Stimulated activated CD8-positive, alpha-beta memory T cell treated with anti-CD3 and anti-CD28 coated beads, Interleukin-2, amount 100 ng/mL, for 48 hours (primary cell): ENCODE measurements at regions not wholly inside any gene's neighbourhood (a gene's known extent, or its start where the extent isn't known, plus 50 kb on each side); places are given as distances from the start of the nearest gene placed in this dataset.
A peak's percentile ranks its signal among the peaks of the same experiment; 100 is the strongest.
"Not testable (repeated sequence)": the region's sequence is repeated elsewhere in the genome, so short reads cannot be mapped to it uniquely, and the experiment has no call there.

ENCODE experiments used
- DNase-seq, 2 donors: peaks; one replicate each; pipeline ENCODE4 v3.0.0-alpha.2; 2020; ENCODE audit warnings: low read depth in 2 of 2

DNA sequence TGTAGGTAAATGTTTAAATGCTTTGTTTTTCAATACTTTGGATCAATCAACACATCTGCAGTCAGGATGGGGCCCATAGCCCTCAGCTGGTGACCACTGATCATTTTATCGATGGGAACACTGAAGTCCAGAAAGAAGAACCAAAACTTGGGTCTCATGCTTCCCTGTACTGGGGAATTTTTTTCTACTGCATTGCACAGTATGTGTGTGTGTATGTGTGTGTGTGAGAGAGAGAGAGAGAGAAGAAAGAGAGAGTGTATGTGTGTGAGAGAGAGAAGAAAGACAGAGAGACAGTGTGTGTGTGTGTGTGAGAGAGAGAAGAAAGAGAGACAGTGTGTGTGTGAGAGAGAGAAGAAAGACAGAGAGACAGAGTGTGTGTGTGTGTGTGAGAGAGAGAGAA is 202.9 kb upstream of the MSX2 start:
- DNase-seq, result no peak

DNA sequence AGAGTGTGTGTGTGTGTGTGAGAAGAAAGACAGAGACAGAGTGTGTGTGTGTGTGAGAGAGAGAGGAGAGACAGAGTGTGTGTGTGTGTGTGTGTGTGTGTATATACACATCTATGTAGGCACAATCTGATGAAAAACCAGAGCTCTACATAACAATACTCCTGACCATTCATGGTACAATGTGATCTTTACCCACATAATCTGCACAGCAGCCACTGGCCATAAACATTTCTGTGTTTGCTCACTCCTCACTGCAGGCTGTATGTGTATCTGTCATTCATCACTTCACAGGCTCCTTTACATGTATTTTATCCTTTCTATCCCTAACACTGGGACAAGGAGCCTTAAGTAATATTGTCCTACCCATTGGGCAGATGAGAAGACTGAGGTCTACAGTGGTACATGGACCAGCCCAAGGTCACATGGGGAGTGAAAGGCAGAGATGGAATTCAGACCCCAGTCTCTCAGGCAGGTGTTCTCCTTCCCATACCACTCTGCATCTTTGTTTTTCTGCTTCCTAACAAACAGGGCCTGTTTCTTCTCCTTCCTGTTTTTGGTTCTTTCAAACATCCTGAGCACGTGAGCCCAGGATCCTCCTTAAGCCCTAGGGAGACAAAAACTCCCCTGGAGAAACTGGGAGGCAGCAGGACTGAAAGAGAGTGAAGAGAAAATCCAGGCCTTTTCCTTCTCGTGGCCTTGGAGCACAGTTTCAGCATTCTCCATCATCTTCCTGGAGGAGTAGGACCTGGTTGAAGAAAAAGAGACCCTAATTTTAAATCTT is 201.7 kb upstream of the MSX2 start:
- DNase-seq, result no peak

DNA sequence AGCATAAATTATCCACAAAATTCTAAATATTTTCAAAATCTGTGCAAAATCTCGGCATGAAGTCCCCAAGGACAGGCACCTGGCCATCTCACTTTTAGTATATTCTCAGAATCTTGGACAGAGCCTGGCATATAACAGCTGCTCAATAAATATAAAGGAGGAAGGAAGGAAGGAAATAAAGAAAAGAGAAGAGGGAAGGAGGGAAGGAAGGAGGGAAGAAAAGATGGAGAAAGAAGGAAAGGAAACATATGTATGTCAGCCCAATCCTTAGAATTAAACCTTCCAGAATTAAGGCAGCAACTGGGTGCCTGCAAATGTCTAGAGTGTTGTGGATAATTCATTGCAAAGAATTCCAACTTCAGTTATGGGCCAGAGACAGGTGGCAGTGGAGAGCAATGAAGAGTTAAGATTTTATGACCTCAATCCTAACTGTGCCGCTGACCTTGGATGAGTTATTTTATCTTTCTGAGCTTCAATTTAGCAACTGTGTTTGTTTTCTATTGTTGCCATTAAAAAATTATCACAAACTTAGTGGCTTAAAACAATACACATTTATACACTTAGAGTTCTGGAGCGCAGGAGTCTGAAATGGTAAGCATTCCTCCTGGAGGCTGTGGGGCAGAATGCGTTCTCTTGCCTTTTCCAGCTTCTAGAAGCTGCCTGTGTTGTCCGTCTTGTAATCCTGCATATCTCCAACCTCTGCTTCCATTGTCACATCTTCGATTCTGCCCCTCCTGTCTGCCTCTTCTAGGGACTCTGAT is 200.9 kb upstream of the MSX2 start:
- DNase-seq, result no peak

DNA sequence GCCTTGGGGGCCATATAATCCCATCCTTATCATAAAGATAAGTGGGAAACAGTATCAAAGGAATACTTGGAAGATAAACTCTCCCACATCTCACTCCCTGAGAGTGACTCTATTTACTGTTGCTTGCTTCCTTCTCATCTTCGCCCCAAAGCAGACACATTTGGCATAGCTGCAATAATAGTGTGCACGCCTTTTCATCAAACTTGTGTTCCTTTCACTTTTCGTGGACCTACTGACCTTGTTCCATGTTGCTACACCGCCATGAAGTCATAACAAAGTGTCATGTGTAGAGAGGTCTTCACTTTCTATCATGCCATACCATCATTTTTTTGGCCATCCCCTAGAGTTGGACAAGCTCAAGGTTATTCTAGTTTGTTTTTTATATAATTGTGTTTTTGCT is 200.0 kb upstream of the MSX2 start:
- no peak for DNase-seq

DNA sequence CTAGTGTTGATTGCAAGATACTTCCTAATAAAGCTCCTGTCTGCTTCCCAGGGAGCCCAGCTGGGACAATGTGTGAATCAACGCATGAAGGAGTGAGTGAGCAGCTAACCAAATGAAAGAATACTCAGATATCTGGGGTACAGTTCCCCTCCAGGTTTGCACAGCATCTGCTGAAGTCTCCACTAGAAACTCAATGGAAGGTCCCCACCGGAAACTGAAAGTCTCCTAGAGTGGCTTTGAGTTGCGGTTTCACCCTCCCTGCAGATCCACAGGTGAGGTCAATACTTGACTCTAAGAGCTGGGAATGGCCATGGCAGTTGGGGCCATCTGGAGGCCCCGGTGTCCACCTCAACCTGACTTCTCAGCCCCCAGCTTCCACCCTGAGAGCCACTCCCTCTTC is 198.2 kb upstream of the MSX2 start:
- DNase-seq, result no peak

DNA sequence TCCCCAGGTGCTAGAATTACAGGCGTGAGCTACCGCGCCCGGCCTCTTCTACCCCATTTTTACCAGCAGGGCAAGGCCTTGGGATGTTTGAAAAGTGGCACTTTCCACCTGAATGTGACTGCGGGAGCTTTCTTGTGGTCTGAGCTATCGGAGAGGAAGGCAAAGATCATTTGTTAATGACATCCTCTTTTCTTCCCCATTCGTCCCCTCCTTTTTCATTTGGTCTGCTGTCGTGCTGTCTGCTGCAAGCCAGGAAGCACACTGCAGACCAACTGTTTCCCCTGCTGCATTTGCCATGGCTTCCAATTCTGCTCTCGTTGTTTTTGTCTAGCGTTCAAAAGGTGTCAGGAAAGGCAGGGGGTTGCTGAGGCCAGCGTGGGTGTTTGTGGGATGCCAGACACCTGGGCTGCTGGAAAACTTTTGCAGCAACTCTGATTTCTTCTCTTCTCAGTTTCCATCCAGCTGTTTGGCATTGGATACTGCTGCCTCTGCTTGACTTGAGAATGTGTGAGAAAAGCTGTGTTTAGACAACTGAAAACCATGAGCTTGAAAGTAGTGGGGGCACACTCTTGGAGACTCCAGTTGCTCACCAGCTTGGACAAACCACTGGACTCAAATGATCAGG is 196.4 kb upstream of the MSX2 start:
- no peak for DNase-seq

DNA sequence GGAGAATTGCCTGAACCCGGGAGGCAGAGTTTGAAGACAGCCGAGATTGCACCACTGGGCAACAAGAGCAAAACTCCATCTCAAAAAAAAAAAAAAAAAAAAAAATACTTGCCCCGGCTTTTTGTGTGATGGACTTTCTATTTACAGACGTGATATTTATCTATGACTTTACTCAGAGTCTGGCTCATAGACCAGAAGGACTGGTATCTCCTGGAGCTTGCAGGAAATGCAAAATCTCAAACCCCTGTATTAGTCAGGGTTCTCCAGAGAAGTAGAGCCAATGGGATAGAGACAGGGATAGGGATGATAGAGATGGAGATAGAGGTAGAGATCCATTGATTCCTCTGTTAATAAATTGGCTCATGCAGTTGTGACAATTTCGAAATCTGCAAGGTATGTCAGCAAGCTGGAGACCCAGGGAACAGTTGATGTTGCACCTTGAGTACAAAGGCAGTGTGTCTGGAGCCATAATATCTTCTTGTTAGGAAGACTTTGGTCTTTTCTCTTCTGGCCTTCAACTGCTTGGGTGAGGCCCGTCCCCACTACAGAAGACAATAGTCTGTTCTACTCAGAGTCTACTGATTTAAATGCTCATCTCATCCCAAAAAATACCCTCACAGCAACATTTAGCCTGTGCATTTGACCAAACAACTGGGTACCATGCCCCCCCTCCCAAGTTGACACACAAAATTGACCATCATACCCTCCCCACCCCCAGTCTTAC is 195.4 kb upstream of the MSX2 start:
- no peak for DNase-seq

DNA sequence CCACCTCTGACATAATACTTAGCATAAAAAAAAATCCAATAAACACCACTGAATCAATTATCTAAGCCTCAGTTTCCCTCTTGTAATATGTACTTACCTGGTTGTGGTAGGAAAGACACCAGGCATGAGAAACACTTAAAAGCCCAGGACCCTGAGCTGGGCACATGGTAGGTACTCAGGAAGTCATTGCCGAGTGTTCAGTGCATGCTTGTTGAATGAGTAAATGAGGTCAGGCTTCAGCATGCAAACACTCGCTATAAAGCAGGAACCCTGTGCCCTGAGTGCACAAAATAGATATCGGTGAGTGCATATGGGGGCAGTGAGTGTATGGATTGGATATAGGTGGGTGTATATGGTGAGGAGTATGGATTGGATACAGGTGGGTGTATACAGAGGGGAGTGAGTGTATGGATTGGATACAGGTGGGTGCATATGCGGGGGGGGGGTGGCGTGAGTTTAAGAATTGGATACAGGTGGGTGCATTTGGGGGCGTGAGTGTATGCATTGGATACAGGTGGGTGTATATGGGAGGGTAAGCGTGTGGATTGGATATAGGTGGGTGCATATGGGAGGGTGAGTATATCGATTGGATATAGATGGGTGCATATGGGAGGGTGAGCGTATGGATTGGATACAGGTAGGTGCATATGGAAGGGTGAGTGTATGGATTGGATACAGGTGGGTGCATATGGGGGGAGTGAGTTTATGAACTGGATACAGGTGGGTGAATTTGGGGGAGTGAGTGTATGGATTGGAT is 194.3 kb upstream of the MSX2 start:
- no peak for DNase-seq

DNA sequence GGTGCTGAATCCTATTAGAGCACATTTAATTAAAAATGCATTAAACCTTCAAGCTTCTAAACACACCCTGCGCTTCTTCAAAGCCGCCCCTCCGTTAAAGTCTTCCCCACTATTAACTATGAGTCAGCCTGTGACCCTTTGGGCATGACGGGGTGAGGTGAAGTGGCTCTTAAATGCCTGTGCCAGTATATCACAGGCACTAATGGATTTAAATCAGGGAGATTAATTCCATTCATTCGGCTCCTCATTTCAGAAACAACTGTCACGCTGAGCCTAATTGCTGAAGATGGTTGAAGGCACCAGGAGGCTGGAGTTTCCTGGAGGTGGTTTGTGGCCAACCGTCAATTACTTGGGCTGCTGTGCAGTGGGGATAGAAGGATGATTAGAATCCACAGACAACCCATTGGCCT is 192.6 kb upstream of the MSX2 start:
- no peak for DNase-seq

DNA sequence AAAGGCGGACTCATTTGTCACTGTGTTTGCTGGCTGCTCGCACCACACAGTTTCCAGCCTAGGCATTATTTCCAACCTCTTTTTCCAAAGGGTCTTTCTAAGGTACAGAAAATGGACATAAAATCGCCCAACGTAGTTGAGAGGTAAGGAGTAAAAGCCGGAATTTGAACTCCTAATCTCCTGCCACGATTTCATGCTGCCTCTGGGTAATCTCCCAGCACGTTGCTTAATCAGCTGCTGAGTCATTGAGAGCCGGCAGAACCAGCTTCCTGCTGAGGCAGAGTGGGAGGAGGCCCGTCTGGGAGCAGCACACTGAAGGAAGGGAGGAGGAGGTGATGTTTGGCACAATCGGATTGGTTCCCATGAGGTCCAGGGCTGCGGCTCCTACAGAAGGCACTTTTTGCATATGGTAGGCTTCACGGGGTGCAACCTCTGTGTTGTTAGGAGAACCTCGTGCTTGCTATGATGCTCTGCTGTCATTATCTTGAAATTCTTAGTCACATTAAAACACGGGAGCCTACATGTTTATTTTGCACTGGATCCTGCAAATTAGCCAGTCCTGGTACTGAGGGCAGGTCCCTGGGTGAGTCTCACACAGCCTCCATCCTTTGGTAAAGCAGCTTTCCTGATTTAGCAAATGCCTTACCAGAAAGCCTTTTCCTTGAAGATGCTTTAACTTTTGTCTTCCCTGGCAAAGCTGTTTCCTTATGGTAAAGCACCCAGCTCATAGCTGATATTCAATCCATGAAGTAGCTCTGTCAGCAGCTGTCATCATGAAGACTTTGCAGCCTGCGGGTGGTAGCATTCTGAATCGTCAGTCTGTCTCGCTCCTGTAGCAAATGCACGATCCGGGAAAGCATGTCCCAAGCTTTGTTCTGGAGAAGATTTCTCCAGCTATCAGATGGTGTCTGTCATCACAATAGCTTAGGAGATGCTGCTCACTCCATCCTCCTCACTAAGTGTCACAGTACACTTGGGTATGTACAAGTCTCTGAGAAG is 191.6 kb upstream of the MSX2 start:
- DNase-seq, result peak in 1 of 2 donors; percentile 3

DNA sequence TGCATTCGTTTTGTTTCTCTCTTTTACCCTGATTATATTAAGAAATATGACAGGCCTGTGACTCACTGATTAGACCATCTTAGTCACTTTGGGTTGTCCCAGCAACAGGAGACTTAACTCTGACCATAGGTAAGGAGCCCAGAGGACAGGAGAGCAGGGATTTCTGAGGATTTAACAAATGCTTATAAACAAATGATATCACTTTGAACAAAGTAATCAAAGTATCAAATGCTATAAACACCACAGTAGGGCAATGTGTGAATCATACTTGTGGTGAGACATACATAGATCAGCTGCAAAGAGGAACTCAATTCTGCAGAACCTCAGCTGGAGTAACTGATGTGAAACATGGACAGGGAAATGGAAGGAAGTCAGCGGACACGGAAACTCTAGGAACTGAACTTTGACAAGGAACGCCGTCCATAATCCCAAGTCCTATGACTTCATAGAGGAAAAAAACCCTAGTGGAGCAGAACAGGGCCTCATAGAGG is 190.6 kb upstream of the MSX2 start:
- no peak for DNase-seq

DNA sequence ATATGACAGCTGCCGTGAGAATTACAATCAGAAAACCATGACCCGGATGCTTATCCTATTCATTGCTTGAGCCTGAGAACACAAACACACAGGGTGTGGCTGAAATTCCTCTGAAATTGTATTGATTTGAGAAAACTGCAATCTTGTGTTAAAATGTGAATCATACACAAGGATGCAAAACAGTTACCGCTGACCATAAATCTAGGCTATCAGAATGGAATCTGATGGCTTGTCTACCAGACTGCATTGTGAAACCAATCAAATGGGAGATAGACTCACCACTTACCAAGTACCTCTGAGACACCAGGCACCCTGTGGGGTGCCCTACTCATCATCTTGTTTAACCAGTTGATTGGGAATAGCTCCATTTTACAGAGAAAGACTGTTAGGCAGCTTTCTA is 188.7 kb upstream of the MSX2 start:
- no peak for DNase-seq

DNA sequence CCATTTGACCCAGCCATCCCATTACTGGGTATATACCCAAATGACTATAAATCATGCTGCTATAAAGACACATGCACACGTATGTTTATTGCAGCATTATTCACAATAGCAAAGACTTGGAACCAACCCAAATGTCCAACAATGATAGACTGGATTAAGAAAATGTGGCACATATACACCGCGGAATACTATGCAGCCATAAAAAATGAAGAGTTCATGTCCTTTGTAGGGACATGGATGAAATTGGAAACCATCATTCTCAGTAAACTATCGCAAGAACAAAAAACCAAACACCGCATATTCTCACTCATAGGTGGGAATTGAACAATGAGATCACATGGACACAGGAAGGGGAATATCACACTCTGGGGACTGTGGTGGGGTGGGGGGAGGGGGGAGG is 184.6 kb upstream of the MSX2 start:
- DNase-seq, result not testable (repeated sequence)

DNA sequence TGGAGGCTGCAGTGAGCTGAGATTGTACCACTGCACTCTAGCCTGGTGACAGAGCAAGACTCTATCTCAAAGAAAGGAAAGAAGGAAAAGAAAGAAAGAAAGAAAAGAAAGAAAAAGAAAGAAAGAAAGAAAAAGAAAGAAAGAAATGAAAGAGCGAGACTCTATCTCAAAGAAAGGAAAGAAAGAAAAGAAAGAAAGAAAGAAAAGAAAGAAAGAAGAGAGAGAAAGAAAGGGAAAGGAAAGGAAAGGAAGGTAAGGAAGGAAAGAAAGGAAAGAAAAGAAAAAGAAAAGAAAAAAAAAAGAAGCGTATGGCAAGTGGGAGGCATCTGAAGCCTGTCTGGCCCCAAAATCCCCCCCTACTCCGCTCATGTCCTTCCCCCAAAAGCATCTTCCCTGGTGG is 182.3 kb upstream of the MSX2 start:
- no peak for DNase-seq

DNA sequence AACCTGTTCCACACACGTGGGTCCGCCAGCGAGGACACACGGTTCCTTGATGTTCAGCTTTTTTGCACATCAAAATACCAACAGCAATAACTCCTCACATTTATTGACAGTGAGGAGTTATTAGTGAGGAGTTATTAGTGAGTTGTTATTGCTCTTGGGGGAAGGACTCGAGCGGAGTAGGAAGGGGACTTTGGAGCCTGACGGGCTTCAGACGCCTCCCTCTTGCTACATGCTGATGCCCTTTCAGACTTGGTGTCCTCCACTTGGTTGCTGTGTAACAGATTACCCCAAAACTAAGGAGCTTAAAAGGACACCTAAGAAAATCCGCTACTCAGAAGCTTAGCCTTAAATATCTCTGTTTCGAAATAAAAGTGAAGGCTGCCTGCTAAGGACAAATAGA is 181.9 kb upstream of the MSX2 start:
- no peak for DNase-seq

DNA sequence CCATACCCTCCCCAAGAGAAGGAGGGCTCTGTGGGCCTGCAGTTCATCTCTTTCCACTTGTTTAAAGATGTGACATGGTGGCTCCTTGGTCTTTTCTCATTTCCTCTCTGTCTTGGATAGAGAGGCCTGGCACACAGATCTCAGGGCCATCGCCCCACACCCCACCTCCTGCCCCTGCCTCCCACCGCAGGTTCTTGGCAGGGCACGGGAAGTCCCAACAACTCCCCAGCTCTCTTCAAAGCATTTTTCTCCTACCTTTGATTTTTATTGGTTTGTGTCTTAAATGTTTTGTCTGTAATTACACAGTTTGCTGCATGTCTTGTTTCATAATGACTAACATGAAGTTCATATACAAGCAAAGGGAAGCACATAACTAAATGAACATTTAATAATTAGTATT is 178.5 kb upstream of the MSX2 start:
- DNase-seq, result no peak

DNA sequence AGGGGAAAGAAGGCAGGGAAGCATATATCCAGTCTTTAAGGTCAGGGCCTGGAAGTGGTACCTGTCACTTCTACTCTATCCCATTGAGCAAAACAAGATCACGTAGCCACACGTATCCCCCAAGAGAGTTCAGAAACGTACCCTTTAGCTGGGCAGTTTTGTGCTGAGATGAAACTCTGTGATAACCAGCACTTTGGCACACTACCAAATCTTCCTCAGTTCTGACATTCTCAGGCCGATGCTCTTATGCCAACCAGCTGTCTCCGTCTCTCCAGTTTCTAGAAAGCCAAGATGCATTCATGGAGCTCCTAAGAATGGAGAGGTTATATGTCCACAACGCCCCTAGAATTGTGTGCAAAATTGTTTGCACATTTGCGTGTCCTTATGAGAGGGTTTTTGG is 176.6 kb upstream of the MSX2 start:
- DNase-seq, result no peak

DNA sequence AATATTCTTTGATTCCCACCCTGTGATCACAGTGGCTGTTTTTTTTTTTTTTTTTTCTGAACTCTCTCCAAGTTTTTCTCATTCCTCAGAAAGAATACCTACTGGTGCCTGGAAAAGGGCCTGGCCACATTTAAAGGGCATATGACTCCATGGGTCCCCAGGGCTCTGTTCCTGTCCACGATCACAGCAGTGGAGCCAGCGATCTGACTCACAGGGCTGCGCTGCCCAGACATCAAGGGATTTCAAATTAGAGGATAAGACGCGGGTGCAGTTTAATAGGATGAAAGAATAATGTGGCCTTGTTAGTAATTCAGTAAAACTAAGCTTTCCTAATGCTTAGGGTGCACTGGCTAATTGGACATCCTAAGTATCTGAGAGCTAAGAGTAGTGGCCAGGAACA is 175.1 kb upstream of the MSX2 start:
- DNase-seq, result no peak

DNA sequence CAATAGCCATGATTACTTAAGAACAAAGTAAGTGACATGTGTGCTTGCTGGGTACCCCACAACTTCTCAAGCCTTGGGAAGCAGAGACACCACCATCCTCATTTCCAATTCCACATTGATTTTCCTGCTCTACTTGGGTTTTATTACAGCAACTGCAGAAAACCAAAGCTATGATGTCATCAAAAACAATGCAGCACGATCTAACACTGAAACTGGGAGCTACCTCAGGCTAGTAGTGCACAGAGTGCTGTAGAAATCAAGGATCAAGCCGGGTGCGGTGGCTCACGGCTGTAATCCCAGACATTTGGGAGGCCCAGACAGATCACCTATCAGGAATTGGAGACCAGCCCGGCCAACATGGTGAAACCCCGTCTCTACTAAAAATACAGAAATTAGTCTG is 174.4 kb upstream of the MSX2 start:
- DNase-seq, result no peak

DNA sequence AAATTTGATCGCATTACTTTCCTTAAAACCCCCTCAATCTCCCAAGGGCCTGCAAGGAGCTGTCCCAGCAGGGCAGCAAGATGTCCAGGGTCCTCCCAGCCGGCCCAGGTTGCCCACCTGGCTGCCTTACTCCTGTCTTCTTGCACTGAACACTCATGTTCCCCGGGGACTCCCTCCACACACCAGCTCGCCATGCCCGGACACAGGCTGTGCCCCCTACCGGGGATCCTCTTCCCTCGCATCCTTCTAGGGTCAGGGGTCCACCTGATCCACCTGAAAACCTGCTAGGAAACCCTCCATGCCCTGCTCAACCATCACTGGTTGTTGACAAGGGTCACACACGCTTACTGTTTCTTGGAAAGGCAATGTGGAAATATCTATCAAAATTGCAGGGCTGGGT is 172.0 kb upstream of the MSX2 start:
- DNase-seq, result no peak
